GM18870 (cell line): ENCODE measurements at regions not wholly inside any gene's neighbourhood (a gene's known extent, or its start where the extent isn't known, plus 50 kb on each side); places are given as distances from the start of the nearest gene placed in this dataset.

ENCODE experiments used
- ATAC-seq: cut with Tn5 transposase; IDR thresholded peaks from one replicate; pipeline ENCODE4 v1.9.1; 2021; ENCODE audit warnings: moderate library complexity; ENCODE audit not compliant: unreplicated experiment

DNA sequence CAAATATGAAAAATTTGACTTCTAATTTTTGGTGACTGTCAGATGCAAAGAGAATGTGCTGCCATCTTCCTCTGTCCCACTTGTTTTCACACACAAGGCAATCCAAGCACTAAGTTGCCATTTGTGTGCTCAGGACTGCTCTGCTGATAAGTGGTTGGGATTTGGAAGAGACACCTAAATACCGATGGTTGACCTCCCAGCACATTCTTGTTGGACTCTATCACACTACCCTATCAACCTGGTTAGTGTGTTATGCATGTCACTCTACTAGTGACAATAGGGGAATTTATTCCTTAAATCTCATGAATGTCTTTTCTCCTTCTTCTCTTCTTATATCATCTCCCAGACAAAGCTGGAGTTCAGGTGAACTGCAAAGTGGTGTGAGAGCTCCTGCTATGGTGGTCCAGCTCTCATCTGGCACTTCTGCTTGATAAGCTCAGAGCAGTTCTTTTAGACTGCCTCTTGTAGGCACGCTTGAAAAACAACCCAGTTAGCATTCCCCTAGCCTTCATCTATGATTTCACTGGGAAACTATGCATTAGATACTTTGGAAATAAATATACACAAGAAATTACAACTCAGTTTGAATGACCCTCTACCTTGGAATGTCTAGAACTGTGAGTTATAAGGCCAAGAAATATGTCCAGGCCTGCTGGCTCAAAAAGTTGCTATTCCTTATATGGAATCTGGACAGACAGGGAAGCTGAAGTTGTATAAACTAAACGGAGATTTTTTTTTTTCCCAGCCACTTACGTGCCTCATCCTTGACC is 404.8 kb downstream of the MEIS1 start:
- no peak for ATAC-seq

GRCh38 chr2:66840321-66841002 is 405.5 kb downstream of the MEIS1 start:
- ATAC-seq, result no peak

DNA sequence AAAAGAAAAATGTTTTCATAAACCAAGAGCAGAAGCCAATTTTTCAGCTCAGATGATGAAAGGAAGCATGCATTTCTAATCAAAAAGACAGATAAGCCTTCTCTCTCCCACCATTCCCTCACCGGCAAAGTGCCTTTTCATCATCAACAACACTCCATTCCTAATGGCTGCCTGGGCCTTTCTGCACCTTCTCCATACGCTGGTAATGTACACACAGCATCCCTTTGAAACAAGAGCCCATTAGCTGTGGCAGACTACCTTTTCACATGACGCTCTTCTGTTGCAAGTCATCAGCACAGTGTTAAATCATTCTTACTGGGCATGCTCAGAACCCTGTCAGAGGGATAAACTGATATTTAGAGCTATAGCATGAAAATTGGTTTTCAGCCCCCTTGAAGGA is 408.9 kb downstream of the MEIS1 start:
- ATAC-seq, result no peak

DNA sequence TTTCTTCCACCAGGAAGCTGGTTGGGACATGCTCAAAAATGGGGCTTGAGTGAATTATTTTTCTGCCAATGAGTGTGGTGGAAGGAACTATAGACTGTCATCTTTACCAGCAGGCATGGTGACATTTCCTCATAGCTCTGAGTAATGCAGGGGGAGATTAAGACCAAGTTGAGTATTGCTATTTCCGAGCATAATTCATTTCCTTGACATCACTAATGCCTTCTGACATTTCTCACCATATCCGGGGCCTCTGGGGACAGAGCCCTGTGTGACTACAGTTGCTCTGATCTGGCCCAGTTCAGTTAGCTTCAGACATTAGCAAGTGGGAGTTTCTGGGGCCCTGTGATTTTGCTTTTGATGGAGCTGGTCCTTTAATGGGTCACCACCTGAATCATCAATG is 410.4 kb downstream of the MEIS1 start:
- ATAC-seq, result no peak

- no peak for ATAC-seq
Observed at GRCh38 chr2:66846887-66847286, 412.0 kb downstream of the MEIS1 start.

DNA sequence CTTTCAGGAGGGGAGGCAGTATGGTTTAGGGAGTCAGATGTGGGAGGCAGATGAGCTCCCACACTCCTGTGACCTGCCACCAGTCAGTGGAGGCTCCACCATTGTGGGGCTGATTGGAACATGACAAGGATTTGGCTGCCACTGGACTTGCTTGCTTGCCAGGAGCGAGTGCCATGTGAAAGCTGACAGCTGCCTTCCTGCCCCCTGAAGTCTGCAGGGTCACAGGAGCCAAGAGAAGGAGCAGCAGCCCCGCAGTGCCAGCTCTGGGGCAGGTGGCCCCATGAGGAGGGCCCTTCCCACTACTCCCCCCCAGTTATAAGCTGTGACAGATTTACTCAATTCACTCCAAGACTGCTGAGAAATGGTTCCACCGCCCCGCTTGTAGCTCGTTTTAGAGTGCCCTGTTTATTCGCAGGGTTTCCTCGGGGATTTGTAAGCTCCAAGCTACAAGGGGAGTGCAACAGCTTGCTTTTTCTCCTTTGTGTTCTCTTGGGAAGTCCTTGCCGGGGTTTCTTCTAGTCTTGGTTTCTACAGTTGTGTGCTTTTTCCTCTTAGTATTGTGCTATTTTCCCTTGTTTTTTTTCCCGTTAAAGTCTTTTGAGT is 414.3 kb downstream of the MEIS1 start:
- no peak for ATAC-seq

DNA sequence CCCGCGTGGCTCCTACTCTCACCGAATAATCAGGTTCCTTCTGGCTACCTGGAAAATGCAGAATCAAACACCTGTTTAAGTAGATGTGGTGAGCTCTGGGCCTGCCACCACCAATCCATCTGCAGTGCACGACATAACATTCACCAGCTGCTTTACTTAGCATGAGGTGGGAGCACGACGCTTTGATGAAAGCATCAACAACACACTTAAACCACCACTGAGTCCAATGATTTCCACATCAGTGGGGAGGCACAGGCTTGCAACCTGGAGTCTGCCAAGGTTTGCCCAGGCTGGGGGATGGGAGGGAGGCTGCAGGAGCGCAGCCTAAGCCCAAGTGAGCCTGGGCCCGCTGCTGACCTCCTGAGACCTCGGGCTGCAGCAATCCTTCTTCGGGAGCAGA is 415.5 kb downstream of the MEIS1 start:
- no peak for ATAC-seq

DNA sequence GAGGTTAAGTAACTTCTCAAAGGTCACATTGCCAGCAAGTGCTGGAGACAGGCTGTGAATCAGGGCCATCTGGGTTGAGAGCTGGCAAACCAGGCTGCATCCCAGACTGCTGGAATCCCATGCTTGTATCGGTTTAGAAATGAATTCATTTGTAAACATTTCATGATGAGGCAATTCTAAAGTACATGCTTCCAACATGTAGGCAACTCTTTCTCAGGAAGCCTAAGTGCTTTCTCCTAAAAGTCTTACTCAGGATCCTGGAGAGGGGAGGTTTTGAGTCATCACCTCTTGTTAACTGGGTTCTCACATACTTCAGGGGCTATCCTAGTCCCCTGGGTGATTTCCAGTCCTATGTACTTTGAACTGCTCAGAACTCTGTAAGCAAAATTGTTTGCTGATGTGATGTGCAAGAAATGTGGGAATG is 416.5 kb downstream of the MEIS1 start:
- ATAC-seq, result no peak

DNA sequence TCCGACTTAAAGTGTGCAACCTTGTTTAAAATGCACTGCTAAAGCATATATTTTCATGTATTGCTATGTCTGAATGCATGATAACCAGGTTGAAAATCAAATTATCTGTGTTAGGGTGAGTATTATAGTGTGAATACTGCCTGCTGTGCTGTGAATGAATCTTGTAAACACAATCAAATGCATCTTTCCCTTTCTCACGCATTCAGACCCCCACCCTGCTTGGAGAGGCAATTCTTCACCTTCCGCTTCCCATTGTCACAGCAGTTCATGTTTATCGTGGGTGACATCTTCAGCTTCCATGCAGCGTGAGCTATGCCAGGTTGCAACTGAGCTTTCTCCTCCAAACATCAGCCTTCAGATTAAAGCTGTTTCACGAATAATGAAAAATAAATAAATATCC is 418.0 kb downstream of the MEIS1 start:
- no peak for ATAC-seq

- ATAC-seq, result no peak
Observed at GRCh38 chr2:66853585-66853984, 418.7 kb downstream of the MEIS1 start.

GRCh38 chr2:66854298-66854697 is 419.4 kb downstream of the MEIS1 start:
- no peak for ATAC-seq

DNA sequence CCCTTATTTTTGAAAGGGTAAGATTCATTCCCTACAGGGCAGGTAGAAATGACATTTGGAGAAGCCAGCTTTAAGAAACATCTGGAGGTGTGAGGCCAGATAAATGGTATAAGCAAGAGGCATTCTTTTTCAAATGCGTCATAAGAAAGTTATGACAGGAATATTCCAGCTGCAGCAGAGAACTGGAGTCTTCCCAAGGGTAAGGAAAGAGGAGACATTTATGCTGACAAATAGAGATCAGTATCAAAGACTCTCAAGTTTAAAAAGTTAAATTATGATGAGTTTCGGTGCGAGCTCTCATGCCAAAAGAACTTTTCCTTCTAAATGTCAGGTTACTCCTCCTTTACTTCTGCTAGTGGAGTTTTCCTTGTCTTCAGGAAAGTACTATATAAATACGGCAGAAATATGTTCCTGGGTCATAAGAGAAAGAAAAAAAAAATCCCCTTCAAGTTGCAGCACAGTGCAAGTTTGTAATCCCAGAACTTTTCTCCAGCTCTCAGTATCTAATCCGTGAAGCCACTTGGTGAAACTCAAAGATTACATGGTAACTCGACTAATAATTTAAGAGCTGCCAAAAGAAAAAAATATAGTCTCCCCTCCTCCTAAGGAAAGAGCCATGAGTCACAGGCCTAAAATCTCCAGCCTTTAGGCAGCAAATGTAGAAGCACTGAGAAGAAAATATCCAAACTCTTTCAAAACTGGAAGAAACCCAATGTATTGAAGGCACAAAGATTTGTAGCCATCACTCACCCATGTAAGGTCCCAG is 428.1 kb downstream of the MEIS1 start:
- ATAC-seq, result no peak

DNA sequence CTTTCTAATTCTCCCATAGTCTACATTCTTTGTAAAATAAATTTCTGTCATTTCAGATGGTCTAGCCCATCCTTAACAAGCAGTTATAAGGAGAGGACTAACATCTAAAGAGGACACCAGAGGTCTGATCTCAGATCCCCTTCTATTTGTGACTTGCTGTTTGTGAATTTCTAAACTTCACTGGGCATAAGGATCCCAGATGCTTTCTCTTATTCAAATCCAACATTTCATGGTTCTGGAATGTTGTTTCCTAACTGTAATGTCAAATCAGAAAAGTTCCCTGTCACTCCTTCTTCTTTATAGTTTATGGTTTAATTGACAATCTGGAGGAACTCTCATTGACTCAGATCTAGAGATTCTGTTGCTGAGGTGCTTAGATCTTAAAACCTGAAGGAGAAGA is 430.2 kb downstream of the MEIS1 start:
- ATAC-seq, result no peak

DNA sequence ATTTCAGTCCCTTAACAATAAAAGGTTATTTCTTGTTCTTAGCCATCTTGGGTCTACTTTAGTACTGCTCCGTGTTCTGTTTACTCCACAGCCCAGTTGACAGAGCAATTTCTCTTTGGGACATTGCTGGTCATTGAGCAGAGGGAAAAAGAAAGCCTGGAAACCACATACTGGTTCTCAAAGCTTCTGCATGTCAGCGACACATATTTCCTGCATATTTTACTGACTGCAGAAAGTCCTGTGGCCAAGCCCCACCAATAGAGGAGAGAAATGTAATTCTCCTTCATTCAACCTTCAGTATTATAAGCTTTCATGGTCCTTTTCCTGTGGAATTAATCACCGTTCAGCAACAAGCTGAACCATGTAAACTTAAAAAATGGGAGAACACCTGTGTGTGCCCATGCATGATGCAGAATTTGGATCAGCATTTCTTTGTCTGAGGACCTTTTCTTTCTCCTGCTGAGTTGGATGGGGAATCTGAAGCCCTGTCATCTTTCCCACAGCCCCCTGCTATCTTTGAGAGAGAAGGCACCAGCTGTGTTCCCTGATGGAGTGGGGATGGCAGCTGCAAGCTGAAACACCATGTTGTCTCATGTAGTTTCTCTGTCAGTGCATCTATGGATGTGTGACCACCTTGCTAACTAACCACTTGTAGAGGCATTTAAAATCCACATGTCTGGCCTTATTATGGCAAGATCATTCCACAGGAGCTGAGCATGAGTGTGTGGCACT is 431.6 kb downstream of the MEIS1 start:
- ATAC-seq, result no peak

- ATAC-seq, result no peak
Observed at GRCh38 chr2:66867063-66867441, 432.1 kb downstream of the MEIS1 start.

DNA sequence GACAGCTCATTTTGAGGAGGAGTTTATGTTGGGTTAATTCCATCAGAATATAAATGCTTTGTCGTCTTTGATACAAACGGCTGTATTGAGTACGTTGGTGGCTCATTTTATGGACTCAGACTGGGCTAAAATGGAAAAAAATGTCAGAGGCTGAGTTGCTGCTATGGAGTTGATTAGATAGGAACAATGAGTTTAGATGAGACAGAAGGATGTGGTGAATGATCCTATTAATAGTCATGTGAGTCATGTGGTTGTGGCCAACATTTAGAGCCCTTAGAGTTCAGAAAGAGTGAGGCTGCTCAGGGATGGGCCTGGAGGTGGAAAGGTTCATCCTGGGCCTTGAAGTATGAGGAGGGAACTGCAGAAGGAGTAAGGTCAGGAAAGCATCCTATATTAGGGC is 434.2 kb downstream of the MEIS1 start:
- no peak for ATAC-seq

DNA sequence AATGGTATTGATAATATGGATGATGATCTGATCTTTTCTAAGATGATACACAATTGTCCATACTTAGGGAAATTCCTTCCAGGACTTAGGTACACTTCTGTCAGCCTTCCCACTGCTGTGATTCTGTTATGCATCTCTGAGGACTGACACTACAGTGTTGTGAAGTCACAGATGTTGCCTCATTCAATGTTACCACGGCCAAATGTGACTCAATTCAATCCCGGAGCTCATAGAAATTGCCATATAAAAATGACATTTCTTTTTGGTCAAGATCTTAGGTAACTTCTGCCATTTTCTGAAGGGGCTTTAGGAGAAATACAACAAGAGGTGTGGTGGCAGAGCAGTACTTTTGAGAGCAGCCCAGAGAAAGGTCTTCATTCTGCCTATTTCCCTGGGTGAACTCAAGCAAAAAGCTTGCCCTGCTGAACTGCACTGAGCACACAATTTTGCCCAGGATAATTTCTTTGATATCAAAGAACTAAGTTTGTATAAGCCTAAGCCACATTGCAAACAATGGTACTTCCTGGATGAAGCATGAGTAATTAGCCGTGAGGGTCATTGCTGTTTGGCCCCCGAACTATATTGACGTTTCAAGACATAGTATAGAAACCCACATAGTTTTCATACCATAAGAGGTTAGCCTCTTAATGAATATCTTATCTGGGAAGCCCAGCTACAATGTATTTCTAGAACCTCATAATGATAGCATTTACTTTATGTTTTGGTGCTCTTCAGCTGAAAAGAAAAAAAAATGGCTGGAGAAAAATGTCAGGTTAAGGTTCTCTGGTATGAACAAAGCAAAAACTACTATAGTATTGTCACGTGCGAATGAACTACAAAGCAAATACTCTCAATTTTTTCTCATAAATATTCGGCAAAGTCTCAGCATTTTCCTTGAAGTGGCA is 437.4 kb downstream of the MEIS1 start:
- ATAC-seq, result no peak

DNA sequence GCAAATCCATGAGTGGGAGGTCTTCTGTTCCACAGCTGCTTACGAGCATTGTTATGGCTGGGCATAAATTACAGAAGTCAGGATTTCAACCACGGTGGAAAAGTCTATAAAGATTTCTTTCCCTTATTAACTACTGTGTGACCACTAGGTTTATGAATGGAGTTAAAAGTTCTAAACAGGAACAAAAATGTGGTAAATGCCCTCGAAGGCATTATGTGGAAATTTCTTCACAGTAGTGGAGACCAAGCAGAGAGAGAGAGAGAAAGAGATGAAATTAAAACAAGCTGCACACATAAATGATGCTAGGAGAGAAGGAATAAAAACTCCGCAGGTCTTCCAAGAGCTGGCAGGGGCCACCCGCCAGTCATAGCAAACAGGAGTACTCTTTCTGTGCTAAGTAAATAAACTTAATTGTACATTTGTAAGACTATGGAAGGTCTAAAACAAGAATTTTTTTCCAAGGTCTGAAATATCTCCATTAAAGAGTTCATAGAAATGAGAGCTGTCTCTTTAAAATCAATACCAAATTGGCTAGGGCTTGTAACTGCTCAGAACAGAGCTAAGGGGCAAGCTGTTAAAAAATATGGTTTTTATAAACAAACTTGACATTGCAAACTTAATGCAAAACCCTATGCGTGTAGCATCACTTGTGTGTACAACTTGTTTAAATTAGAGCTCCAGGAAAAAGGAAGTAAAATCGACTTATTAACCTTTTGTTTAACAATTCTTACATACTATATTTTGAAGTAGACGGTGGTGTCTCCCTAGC is 438.2 kb downstream of the MEIS1 start:
- ATAC-seq, result no peak

DNA sequence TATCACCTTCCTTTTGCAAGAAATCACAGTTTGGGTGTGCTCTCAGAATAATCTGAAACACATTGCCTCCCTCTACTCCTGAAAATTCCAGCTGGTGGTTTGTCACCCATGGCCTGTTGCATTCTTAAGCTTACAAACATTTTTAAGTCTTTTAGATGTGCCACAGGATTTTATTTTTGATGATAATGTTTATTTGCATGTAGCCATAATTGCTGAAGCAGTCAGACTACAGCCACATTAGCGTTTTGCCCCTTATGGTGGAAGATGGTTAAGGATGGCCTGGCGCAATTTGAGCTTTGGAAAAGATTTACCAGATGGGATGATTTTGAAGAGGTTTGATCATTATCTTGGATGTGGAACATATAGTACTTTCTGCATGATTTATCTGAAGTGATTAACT is 439.5 kb downstream of the MEIS1 start:
- no peak for ATAC-seq
